Panc1 (cell line): ENCODE measurements at regions not wholly inside any gene's neighbourhood (a gene's known extent, or its start where the extent isn't known, plus 50 kb on each side); places are given as distances from the start of the nearest gene placed in this dataset.

ENCODE experiments used
- CTCF ChIP-seq: fragments of 450-650 bp; IDR thresholded peaks from 2 replicates; pipeline ENCODE4 v1.5.1; 2017; ENCODE audit warnings: mild to moderate bottlenecking
- POLR2AphosphoS5 ChIP-seq: IDR thresholded peaks from 2 replicates; pipeline ENCODE4 v1.6.1; 2012; ENCODE audit warnings: mild to moderate bottlenecking, low read depth, low read length, moderate library complexity
- REST ChIP-seq, 2 experiments: IDR thresholded peaks; 2 replicates each; pipeline ENCODE4 v1.6.1; 2011 to 2012; ENCODE audit warnings: low read depth in 2 of 2, control low read depth in 1 of 2, low read length in 1 of 2, mild to moderate bottlenecking in 1 of 2, moderate library complexity in 1 of 2; ENCODE audit not compliant: insufficient read depth in 1 of 2
- SIN3A ChIP-seq: IDR thresholded peaks from 2 replicates; pipeline ENCODE4 v1.6.1; 2012; ENCODE audit warnings: low read depth, mild to moderate bottlenecking, low read length, moderate library complexity, borderline replicate concordance; ENCODE audit not compliant: insufficient read depth
- TCF7L2 ChIP-seq: IDR thresholded peaks from 2 replicates; pipeline ENCODE4 v1.6.1; 2011; ENCODE audit warnings: mild to moderate bottlenecking, low read depth, low read length, inconsistent platforms

- TF ChIP-seq CTCF (no peak), POLR2AphosphoS5 (no peak), SIN3A (no peak), REST (IDR thresholded peaks at IDR 0.05; ENCODE audit: insufficient read depth in 1 of 2, low read depth in 2 of 2, low read length in 1 of 2) (no peak), TCF7L2 (no peak)
Observed at GRCh38 chr1:193841857-193842256, 655.4 kb upstream of the B3GALT2 start.
